ENCODE measurements at regions not wholly inside any gene's neighbourhood (a gene's known extent, or its start where the extent isn't known, plus 50 kb on each side); places are given as distances from the start of the nearest gene placed in this dataset.

GRCh38 chr7:3094701-3095445 lies 51.2 kb upstream of the CARD11 start:
- TF ChIP-seq SP1 (IDR thresholded peaks at IDR 0.05) (no peak), PKNOX1 (IDR thresholded peaks at IDR 0.05) (no peak), SUZ12 (IDR thresholded peaks at IDR 0.05) (no peak), ELF4 (IDR thresholded peaks at IDR 0.05) (no peak)

All from HEK293T (cell line).